Mesendoderm (in vitro differentiated cells): ENCODE measurements at regions not wholly inside any gene's neighbourhood (a gene's known extent, or its start where the extent isn't known, plus 50 kb on each side); places are given as distances from the start of the nearest gene placed in this dataset.

ENCODE experiments used
- DNase-seq: peaks from one replicate; pipeline ENCODE4 v3.0.0; 2013
- H2AK5ac ChIP-seq: 2 replicates; pipeline ENCODE4 v1.6.1; 2013; ENCODE audit warnings: low read length, inconsistent platforms
- H2BK120ac ChIP-seq: 2 replicates; pipeline ENCODE4 v1.6.1; 2013; ENCODE audit warnings: low read depth, mild to moderate bottlenecking, low read length, moderate library complexity, mixed read lengths
- H2BK15ac ChIP-seq: replicated peaks from 2 replicates; pipeline ENCODE4 v1.6.1; 2013; ENCODE audit warnings: low read depth, mild to moderate bottlenecking, moderate library complexity
- H2BK5ac ChIP-seq: 2 replicates; pipeline ENCODE4 v1.6.1; 2013; ENCODE audit warnings: low read length, inconsistent platforms
- H3K18ac ChIP-seq: 2 replicates; pipeline ENCODE4 v1.6.1; 2013; ENCODE audit warnings: mild to moderate bottlenecking, low read length, mixed read lengths
- H3K23ac ChIP-seq: one replicate; pipeline ENCODE4 v1.6.1; 2013; ENCODE audit warnings: low read length
- H3K27ac ChIP-seq: 2 replicates; pipeline ENCODE4 v1.5.1; 2013; ENCODE audit warnings: low read depth, mild to moderate bottlenecking, inconsistent platforms, low read length, moderate library complexity
- H3K27me3 ChIP-seq: 2 replicates; pipeline ENCODE4 v1.6.1; 2013; ENCODE audit warnings: low read length, control low read depth, mild to moderate bottlenecking, inconsistent platforms; ENCODE audit not compliant: insufficient read depth, poor library complexity
- H3K36me3 ChIP-seq: 2 replicates; pipeline ENCODE4 v1.6.1; 2013; ENCODE audit warnings: low read length, inconsistent platforms; ENCODE audit not compliant: control insufficient read depth, insufficient read depth
- H3K4ac ChIP-seq: one replicate; pipeline ENCODE4 v1.6.1; 2013; ENCODE audit warnings: low read depth, mild to moderate bottlenecking, low read length, moderate library complexity
- H3K4me1 ChIP-seq: 2 replicates; pipeline ENCODE4 v1.6.1; 2013; ENCODE audit warnings: low read depth, low read length, inconsistent platforms; ENCODE audit not compliant: control insufficient read depth
- H3K4me2 ChIP-seq: 2 replicates; pipeline ENCODE4 v1.6.1; 2013; ENCODE audit warnings: low read length
- H3K4me3 ChIP-seq: 2 replicates; pipeline ENCODE4 v1.5.1; 2013; ENCODE audit warnings: mild to moderate bottlenecking, low read length
- H3K56ac ChIP-seq: one replicate; pipeline ENCODE4 v1.6.1; 2013; ENCODE audit warnings: low read length
- H3K79me1 ChIP-seq: 2 replicates; pipeline ENCODE4 v1.6.1; 2013; ENCODE audit warnings: low read length, inconsistent platforms
- H3K79me2 ChIP-seq: 2 replicates; pipeline ENCODE4 v1.6.1; 2013; ENCODE audit warnings: mild to moderate bottlenecking, low read length; ENCODE audit not compliant: control insufficient read depth, insufficient read depth
- H3K9ac ChIP-seq: 2 replicates; pipeline ENCODE4 v1.6.1; 2013; ENCODE audit warnings: low read length, inconsistent platforms
- H4K5ac ChIP-seq: one replicate; pipeline ENCODE4 v1.6.1; 2013; ENCODE audit warnings: low read length
- H4K8ac ChIP-seq: one replicate; pipeline ENCODE4 v1.6.1; 2013; ENCODE audit warnings: low read depth, mild to moderate bottlenecking, control low read depth, low read length, moderate library complexity
- WGBS: extraction: QIAGEN DNeasy Blood & Tissue Kit; methylation state at CpG from one replicate; pipeline ENCODE4 v1.1.7; 2013; ENCODE audit warnings: low lambda C conversion rate, missing lambda C conversion rate; ENCODE audit not compliant: insufficient coverage; ENCODE audit errors: extremely low coverage; 5-methylcytosine and 5-hydroxymethylcytosine counted together

DNA sequence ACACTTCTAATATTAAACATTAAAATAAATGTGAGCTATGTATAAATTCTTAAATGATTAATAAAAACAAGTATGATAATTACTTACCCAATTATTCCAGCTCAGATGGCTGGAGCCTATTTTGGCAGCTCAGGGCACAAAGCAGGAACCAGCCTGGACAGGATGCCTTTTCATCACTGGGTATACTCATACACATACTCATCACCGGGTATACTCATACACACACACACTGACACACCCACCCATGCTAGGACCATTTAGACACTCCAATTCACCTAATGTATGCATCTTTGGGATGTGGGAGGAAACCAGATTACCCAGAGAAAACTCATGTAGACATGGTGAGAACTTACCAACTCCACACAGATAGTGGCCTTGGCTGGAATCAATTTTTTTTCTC lies 57.9 kb upstream of the CNOT2 start:
- no peaks in the 10 kb centered on the region for H3K79me2 ChIP-seq
- no peak overlapping the region for H4K5ac ChIP-seq
- no peak overlapping the region for H3K9ac ChIP-seq
- no peak overlapping the region for H2AK5ac ChIP-seq
- H3K4me3 ChIP-seq, result no peak overlapping the region
- no peak overlapping the region for H2BK15ac ChIP-seq
- DNase-seq, result no peak
- no peak overlapping the region for H3K4me2 ChIP-seq
- H3K4ac ChIP-seq, result no peak overlapping the region
- no peak overlapping the region for H4K8ac ChIP-seq
- no peak overlapping the region for H3K27ac ChIP-seq
- H3K79me1 ChIP-seq, result no peaks in the 10 kb centered on the region
- no peaks in the 10 kb centered on the region for H3K27me3 ChIP-seq
- H2BK5ac ChIP-seq, result no peak overlapping the region
- no peak overlapping the region for H3K23ac ChIP-seq
- H3K56ac ChIP-seq, result no peak overlapping the region
- H2BK120ac ChIP-seq, result no peak overlapping the region
- H3K4me1 ChIP-seq, result no peaks in the 10 kb centered on the region
- H3K18ac ChIP-seq, result no peak overlapping the region
- WGBS, result no CpG with 5 or more reads among the region's 1 CpG
- no peaks in the 10 kb centered on the region for H3K36me3 ChIP-seq

- no peak for DNase-seq
- Histone ChIP-seq H2BK120ac (no peak overlapping the region), H4K5ac (no peak overlapping the region), H2BK15ac (no peak overlapping the region), H3K4me2 (no peak overlapping the region), H2BK5ac (no peak overlapping the region), H3K4ac (no peak overlapping the region), H4K8ac (no peak overlapping the region), H3K9ac (no peak overlapping the region), H3K27me3 (no peaks in the 10 kb centered on the region), H3K27ac (no peak overlapping the region), H3K4me3 (no peak overlapping the region), H3K79me2 (no peaks in the 10 kb centered on the region), H3K36me3 (no peaks in the 10 kb centered on the region), H3K79me1 (no peaks in the 10 kb centered on the region), H2AK5ac (no peak overlapping the region), H3K4me1 (no peaks in the 10 kb centered on the region), H3K18ac (no peak overlapping the region), H3K23ac (no peak overlapping the region), H3K56ac (no peak overlapping the region)
- no CpG with 5 or more reads among the region's 3 CpGs for WGBS
These were observed 56.8 kb upstream of the CNOT2 start for GRCh38 chr12:70186436-70186835.

DNA sequence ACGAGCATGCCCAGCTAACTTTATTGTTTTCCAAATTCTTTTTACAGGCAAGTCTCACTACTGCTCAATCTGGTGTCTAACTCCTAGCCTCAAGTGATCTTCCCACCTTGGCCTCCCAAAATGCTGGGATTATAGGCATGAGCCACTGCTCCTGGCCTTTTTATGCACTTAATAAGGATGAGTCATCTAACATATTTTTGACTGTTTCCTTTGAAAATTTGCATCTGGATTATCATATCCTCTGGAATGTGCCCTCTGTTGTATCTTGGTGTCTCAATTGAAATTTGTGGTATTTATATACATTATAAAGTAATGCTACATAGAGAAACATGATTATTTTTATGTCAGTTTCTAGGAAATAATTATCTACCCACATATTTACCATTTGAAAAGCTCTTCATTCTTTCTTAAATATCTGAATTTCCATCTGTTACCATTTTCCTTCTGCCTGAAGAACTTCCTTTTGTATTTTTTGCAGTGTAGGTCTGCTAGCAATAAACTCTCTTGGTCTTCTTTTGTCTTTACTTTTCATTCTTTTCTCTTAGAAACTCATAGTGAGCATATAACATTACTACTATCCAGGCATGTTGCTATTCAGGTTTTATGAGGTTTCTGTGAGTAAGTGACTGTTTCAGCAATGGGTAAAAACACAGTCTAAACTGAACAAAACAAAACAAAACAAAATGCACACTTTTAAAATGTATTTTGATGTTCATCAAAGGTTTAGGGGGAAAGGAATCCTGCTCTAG lies 52.8 kb upstream of the CNOT2 start:
- Histone ChIP-seq H3K18ac (no peak overlapping the region), H3K79me2 (no peaks in the 10 kb centered on the region), H4K8ac (no peak overlapping the region), H2BK15ac (no peak overlapping the region), H3K56ac (no peak overlapping the region), H3K36me3 (no peaks in the 10 kb centered on the region), H3K4me2 (no peak overlapping the region), H3K4me1 (no peaks in the 10 kb centered on the region), H2BK5ac (no peak overlapping the region), H4K5ac (no peak overlapping the region), H3K23ac (no peak overlapping the region), H2AK5ac (no peak overlapping the region), H3K27me3 (no peaks in the 10 kb centered on the region), H3K9ac (no peak overlapping the region), H3K4ac (no peak overlapping the region), H2BK120ac (no peak overlapping the region), H3K79me1 (no peaks in the 10 kb centered on the region), H3K27ac (no peak overlapping the region), H3K4me3 (no peak overlapping the region)
- no peak for DNase-seq
- WGBS, result no CpG with 5 or more reads among the region's 1 CpG
